NCI-H446 (cell line): ENCODE measurements at regions not wholly inside any gene's neighbourhood (a gene's known extent, or its start where the extent isn't known, plus 50 kb on each side); places are given as distances from the start of the nearest gene placed in this dataset.

ENCODE experiments used
- DNase-seq, 2 experiments: peaks; one replicate each; lab custom pipeline; 2025; lab: John Stamatoyannopoulos, UW

- no peak for DNase-seq
Observed at GRCh38 chr13:50195045-50195444, 179.8 kb downstream of the KCNRG start.

- DNase-seq = no peak
Observed at GRCh38 chr13:50196118-50196517, 180.9 kb downstream of the KCNRG start.

GRCh38 chr13:50197705-50198104 is 182.5 kb downstream of the KCNRG start:
- DNase-seq = no peak

- peak in 1 of 2 experiments; percentile 45 for DNase-seq
Observed at GRCh38 chr13:50198508-50198907, 183.3 kb downstream of the KCNRG start.

GRCh38 chr13:50200569-50200968 is 185.3 kb downstream of the KCNRG start:
- no peak for DNase-seq

- DNase-seq = no peak
Observed at GRCh38 chr13:50200988-50201387, 185.7 kb downstream of the KCNRG start.

GRCh38 chr13:50202485-50202884 is 187.2 kb downstream of the KCNRG start:
- DNase-seq = peak in 1 of 2 experiments; percentile 2

- peak; percentile 61 to 86 for DNase-seq
Observed at GRCh38 chr13:50203256-50203941, 188.2 kb downstream of the KCNRG start.

GRCh38 chr13:50205581-50205980 is 190.3 kb downstream of the KCNRG start:
- DNase-seq = peak in 1 of 2 experiments; percentile 58

- DNase-seq = peak; percentile 9 to 56
Observed at GRCh38 chr13:50208826-50209335, 193.6 kb downstream of the KCNRG start.

- DNase-seq = no peak
Observed at GRCh38 chr13:50209631-50210030, 194.4 kb downstream of the KCNRG start.

GRCh38 chr13:50213526-50213925 is 198.3 kb downstream of the KCNRG start:
- DNase-seq = no peak

- DNase-seq = no peak
Observed at GRCh38 chr13:50214514-50214913, 199.3 kb downstream of the KCNRG start.

GRCh38 chr13:50215399-50215798 is 200.2 kb downstream of the KCNRG start:
- no peak for DNase-seq

- no peak for DNase-seq
Observed at GRCh38 chr13:50219743-50220142, 204.5 kb downstream of the KCNRG start.

GRCh38 chr13:50220938-50221337 is 205.7 kb downstream of the KCNRG start:
- no peak for DNase-seq

- DNase-seq = peak in 1 of 2 experiments; percentile 55
Observed at GRCh38 chr13:50222569-50223332, 207.5 kb downstream of the KCNRG start.

GRCh38 chr13:50224534-50224933 is 209.3 kb downstream of the KCNRG start:
- no peak for DNase-seq

GRCh38 chr13:50225193-50226155 is 210.2 kb downstream of the KCNRG start:
- DNase-seq = no peak

GRCh38 chr13:50226515-50227155 is 211.4 kb downstream of the KCNRG start:
- no peak for DNase-seq

- no peak for DNase-seq
Observed at GRCh38 chr13:50227361-50227760, 212.1 kb downstream of the KCNRG start.

- no peak for DNase-seq
Observed at GRCh38 chr13:50228527-50228926, 213.3 kb downstream of the KCNRG start.
